ENCODE measurements at regions not wholly inside any gene's neighbourhood (a gene's known extent, or its start where the extent isn't known, plus 50 kb on each side); places are given as distances from the start of the nearest gene placed in this dataset.

GRCh38 chr10:105981679-105982078 lies 1182.8 kb downstream of the SORCS1 start:
- Histone ChIP-seq H3K4me3 (ENCODE audit: low read depth, low read length) (no peak overlapping the region), H3K27me3 (ENCODE audit: control insufficient read depth, insufficient read depth, low read length) (no peaks in the 10 kb centered on the region), H3K36me3 (ENCODE audit: control insufficient read depth, insufficient read depth, low read length) (no peaks in the 10 kb centered on the region)
- TF ChIP-seq, protein P1, sequence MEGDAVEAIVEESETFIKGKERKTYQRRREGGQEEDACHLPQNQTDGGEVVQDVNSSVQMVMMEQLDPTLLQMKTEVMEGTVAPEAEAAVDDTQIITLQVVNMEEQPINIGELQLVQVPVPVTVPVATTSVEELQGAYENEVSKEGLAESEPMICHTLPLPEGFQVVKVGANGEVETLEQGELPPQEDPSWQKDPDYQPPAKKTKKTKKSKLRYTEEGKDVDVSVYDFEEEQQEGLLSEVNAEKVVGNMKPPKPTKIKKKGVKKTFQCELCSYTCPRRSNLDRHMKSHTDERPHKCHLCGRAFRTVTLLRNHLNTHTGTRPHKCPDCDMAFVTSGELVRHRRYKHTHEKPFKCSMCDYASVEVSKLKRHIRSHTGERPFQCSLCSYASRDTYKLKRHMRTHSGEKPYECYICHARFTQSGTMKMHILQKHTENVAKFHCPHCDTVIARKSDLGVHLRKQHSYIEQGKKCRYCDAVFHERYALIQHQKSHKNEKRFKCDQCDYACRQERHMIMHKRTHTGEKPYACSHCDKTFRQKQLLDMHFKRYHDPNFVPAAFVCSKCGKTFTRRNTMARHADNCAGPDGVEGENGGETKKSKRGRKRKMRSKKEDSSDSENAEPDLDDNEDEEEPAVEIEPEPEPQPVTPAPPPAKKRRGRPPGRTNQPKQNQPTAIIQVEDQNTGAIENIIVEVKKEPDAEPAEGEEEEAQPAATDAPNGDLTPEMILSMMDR (IDR thresholded peaks at IDR 0.05; ENCODE audit: insufficient read depth, low read depth, low read length) = no peak
- ChIA-PET CTCF (no interaction called here), POLR2A (no interaction called here)
- no peak for DNase-seq (ENCODE audit: low read depth)

- Histone ChIP-seq H3K27me3 (ENCODE audit: control insufficient read depth, insufficient read depth, low read length) (no peaks in the 10 kb centered on the region), H3K36me3 (ENCODE audit: control insufficient read depth, insufficient read depth, low read length) (no peaks in the 10 kb centered on the region), H3K4me3 (ENCODE audit: low read depth, low read length) (no peak overlapping the region)
- no peak for DNase-seq (ENCODE audit: low read depth)
- TF ChIP-seq, protein P1 (IDR thresholded peaks at IDR 0.05; ENCODE audit: insufficient read depth, low read depth, low read length) = peak; percentile 56
- POLR2A ChIA-PET = no interaction called here
- CTCF ChIA-PET = interaction anchor here (1.0 to 1.9 kb wide), 4 partner anchors 9 to 49 kb away, joined by 3 to 5 read pairs (median 4); no protein-coding TSS in a partner anchor
These were observed 1189.6 kb downstream of the SORCS1 start for GRCh38 chr10:105974803-105975456.

GRCh38 chr10:105973902-105974301 lies 1190.6 kb downstream of the SORCS1 start:
- ChIA-PET POLR2A (no interaction called here), CTCF (interaction anchor here (1.3 to 1.9 kb wide), 3 partner anchors 10 to 23 kb away, joined by 4 to 5 read pairs (median 5); no protein-coding TSS in a partner anchor)
- no peak overlapping the region for H3K4me3 ChIP-seq (ENCODE audit: low read depth, low read length)
- H3K27me3 ChIP-seq (ENCODE audit: control insufficient read depth, insufficient read depth, low read length) = no peaks in the 10 kb centered on the region
- TF ChIP-seq, protein P1 (IDR thresholded peaks at IDR 0.05; ENCODE audit: insufficient read depth, low read depth, low read length) = no peak
- DNase-seq (ENCODE audit: low read depth) = no peak
- H3K36me3 ChIP-seq (ENCODE audit: control insufficient read depth, insufficient read depth, low read length) = no peaks in the 10 kb centered on the region

- ChIA-PET CTCF (interaction anchor here (1.3 to 1.9 kb wide), 2 partner anchors 9 to 23 kb away, joined by 4 to 5 read pairs; no protein-coding TSS in a partner anchor), POLR2A (no interaction called here)
- no peaks in the 10 kb centered on the region for H3K36me3 ChIP-seq (ENCODE audit: control insufficient read depth, insufficient read depth, low read length)
- DNase-seq (ENCODE audit: low read depth) = no peak
- H3K27me3 ChIP-seq (ENCODE audit: control insufficient read depth, insufficient read depth, low read length) = no peaks in the 10 kb centered on the region
- TF ChIP-seq, protein P1 (IDR thresholded peaks at IDR 0.05; ENCODE audit: insufficient read depth, low read depth, low read length) = no peak
- H3K4me3 ChIP-seq (ENCODE audit: low read depth, low read length) = no peak overlapping the region
These were observed 1191.1 kb downstream of the SORCS1 start for GRCh38 chr10:105973360-105973759.

DNA sequence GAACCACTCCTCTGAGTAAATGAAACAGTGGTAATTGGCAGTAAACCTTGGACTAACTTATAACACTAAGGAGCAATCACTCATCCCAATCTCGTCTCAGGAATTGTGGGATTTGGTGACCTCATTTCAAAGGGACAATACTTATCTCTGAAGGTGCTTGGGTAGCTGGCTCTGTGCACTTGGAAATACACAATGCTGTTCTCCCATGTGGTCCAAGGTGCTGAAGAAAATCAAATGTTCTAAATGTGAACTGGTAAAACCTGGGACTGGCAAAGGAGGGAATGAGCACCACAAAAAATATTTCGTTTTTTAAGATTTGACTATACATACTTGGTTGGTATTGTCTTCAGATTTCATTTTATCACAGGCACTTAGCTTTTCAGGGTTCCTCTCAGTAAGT lies 1193.0 kb downstream of the SORCS1 start:
- Histone ChIP-seq H3K36me3 (ENCODE audit: control insufficient read depth, insufficient read depth, low read length) (no peaks in the 10 kb centered on the region), H3K27me3 (ENCODE audit: control insufficient read depth, insufficient read depth, low read length) (no peaks in the 10 kb centered on the region), H3K4me3 (ENCODE audit: low read depth, low read length) (no peak overlapping the region)
- no peak for DNase-seq (ENCODE audit: low read depth)
- ChIA-PET CTCF (interaction anchor here (1.7 kb wide), 1 partner anchor 21 kb away, joined by 4 read pairs; no protein-coding TSS in a partner anchor), POLR2A (no interaction called here)
- TF ChIP-seq, protein P1 (IDR thresholded peaks at IDR 0.05; ENCODE audit: insufficient read depth, low read depth, low read length) = no peak
